ENCODE measurements at regions not wholly inside any gene's neighbourhood (a gene's known extent, or its start where the extent isn't known, plus 50 kb on each side); places are given as distances from the start of the nearest gene placed in this dataset.

GRCh38 chr18:39675906-39676305 is 2110.3 kb upstream of the CELF4 start:
- no peak for DNase-seq (ENCODE audit: low spot score)

DNA sequence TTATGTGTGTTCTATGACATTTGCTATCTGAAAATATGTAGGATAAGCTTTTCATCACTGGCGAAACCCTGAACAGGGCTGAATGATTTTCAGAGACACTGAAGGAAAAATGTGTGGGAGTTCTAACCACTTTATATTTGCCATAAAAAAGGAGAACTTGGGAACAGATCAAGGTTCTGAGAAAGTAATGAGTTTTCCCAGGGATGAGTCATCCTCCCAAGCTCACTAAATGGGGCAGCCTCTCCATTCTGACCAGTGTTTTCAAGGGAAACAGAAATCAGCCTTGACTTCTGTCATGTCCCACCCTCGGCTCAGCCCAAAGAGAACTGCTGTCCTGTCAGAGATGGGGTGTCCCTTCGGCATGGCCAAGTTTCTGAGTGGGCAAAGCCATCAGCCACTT is 2109.8 kb upstream of the CELF4 start:
- peak; percentile 11 for DNase-seq (ENCODE audit: low spot score)

GRCh38 chr18:39672171-39672570 is 2106.6 kb upstream of the CELF4 start:
- no peak for DNase-seq (ENCODE audit: low spot score)

DNA sequence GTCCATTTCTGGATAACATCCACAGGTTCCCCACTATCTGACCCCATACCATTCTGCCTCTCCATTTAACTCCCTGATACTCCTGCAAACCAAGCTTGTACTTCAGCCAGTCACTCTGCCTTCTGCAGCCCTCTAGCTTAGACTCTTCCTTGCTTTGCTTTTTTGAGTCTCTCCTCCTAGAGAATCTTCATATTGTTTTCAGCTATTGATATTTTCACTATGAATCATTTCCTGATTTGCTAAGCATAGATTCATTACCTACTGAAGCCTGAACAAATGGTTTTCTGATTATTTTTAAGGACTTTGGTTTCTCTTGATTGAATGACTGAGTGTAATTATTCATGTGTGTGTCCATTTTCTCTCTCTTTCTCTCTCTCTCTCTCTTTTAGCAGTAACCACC is 2102.3 kb upstream of the CELF4 start:
- DNase-seq (ENCODE audit: low spot score): no peak

DNA sequence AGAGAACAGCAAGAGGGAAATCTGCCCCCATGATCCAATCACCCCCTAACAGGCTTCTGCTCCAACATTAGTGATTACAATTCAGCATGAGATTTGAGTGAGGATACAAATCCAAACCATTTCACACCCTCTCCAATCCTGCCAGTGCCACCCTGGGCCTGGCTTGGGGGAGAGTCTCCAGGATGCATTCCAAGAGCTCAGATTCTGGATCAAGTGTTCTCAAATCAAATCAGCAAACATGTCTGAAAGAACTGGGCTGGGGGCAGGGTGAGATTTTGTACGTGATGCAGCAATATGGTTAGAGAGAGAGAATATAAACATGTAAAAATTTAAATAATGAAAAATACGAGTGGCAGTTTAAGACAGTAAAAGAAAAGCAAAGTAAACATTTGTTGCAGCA is 2100.9 kb upstream of the CELF4 start:
- DNase-seq (ENCODE audit: low spot score): no peak

DNA sequence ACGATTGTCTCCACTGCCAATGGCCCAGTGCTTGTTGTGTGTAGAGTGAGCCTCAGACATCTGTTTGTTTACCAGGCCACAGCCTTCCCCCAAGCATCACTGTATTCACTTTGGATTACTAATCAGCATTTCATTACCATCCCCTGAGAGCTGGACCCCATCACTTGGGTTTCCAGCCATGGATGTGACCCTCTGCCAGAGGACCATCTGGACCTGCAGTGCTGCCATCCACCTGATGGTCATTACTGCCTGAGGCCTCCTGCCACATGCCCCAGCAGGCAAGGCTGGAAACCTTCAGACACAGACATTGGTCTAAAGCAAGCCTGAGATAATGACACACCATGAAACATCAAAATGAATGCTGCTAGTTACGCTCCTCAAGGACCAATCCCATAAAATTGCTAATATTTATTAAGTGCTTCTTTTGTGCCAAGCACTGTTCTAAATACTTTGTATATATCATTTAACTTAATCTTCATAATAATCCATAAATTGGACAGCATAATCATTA is 2096.3 kb upstream of the CELF4 start:
- no peak for DNase-seq (ENCODE audit: low spot score)

GRCh38 chr18:39660141-39660540 is 2094.5 kb upstream of the CELF4 start:
- DNase-seq (ENCODE audit: low spot score): no peak

GRCh38 chr18:39655341-39655740 is 2089.7 kb upstream of the CELF4 start:
- no peak for DNase-seq (ENCODE audit: low spot score)

DNA sequence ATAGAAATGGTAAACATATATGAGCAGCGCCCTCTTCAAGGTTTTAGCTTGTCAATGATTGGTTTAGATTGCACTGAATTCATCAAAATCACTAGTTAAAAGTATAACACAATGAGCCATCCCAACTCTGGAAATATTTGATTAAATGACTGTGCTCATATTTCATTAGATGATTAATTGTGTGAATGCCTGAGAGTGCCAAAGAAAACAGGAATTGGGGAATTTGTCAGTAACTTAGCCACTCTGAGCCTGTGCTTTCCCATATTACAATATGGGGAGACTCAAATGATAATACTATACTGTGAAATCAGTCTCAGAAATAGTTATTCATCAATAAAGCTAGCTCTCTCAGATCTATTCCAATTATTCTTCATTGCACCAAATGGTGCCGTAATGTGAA is 2087.6 kb upstream of the CELF4 start:
- DNase-seq (ENCODE audit: low spot score): no peak

DNA sequence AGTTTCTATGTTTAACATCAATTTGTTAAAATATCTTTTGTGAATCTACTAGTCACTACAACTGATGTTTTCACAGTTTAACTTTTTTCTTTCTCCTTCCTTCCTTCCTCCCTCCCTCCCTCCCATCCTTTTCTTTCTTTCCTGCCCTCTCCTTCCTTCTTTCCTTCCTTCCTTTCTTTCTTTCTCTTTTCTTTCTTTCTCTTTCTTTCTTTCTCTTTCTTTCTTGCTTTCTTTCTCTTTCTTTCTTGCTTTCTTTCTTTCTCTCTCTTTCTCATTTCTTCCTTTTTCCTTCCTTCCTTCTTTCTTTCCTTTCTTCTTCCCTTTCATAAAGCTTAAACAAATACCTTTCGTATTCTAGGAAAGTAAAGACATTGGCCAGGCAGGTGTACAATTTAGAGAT is 2083.0 kb upstream of the CELF4 start:
- no peak for DNase-seq (ENCODE audit: low spot score)

GRCh38 chr18:39647627-39648534 is 2082.3 kb upstream of the CELF4 start:
- peak; percentile 66 for DNase-seq (ENCODE audit: low spot score)

DNA sequence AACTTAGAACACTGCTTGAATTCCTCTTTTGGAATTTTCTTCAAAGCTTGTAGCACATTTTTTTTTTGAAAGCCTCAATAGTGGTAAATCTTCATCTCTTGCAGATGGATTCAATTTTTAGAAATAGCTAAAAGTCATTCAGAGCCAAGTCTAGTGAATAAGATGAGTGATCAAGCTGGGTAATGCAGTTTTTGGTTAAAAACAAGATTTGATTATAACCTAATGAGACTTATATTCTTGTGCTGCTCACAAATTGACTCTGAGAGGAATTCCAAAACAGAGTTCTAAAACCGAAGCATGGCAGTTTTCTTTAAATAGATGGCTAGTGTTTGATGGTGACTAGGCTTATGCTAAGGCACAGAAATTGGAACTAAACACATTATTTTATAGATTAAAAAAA is 2072.6 kb upstream of the CELF4 start:
- no peak for DNase-seq (ENCODE audit: low spot score)

GRCh38 chr18:39636931-39637330 is 2071.3 kb upstream of the CELF4 start:
- DNase-seq (ENCODE audit: low spot score): no peak

- no peak for DNase-seq (ENCODE audit: low spot score)
These were observed 2070.4 kb upstream of the CELF4 start for GRCh38 chr18:39635966-39636365.

- no peak for DNase-seq (ENCODE audit: low spot score)
These were observed 2069.6 kb upstream of the CELF4 start for GRCh38 chr18:39635192-39635591.

- DNase-seq (ENCODE audit: low spot score): no peak
These were observed 2062.3 kb upstream of the CELF4 start for GRCh38 chr18:39627936-39628335.

DNA sequence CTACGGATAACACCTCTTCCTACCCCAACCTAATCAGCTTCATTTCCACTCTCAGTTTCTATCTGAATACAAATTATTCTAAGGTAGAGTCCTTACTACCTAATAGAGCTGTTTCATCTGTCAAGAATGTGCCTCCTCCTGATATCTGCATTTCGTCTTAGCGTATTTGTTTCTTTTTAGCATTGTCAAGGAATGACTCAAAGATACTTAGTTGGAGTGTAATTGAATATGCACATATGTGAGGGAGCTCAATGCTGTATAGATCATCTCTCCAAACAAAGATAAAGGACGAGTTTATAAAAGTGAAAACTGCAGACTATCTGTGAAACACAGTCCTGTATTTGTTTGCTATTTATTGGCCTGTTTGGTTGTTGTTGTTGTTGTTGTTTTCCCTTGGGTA is 2059.4 kb upstream of the CELF4 start:
- no peak for DNase-seq (ENCODE audit: low spot score)

DNA sequence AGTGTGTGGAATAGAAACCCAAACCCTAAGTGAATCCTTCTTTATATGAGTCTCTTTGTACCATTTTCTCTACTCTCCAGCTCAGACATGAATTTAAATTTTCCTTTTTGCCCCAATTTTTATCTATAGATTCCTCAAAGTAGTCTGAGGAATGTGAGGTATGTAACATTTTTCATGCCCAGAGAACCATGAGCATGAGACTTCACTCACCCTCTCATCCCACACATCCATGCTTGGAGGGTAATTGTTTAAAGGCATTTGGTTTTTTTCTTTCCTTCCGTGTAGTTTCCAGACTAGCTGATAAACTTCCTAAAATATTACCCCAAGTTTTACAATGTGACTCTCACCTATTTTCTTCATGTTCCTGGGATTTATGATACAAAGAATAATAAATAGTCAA is 2056.8 kb upstream of the CELF4 start:
- DNase-seq (ENCODE audit: low spot score): no peak

- DNase-seq (ENCODE audit: low spot score): peak; percentile 23
These were observed 2055.1 kb upstream of the CELF4 start for GRCh38 chr18:39620551-39621168.

DNA sequence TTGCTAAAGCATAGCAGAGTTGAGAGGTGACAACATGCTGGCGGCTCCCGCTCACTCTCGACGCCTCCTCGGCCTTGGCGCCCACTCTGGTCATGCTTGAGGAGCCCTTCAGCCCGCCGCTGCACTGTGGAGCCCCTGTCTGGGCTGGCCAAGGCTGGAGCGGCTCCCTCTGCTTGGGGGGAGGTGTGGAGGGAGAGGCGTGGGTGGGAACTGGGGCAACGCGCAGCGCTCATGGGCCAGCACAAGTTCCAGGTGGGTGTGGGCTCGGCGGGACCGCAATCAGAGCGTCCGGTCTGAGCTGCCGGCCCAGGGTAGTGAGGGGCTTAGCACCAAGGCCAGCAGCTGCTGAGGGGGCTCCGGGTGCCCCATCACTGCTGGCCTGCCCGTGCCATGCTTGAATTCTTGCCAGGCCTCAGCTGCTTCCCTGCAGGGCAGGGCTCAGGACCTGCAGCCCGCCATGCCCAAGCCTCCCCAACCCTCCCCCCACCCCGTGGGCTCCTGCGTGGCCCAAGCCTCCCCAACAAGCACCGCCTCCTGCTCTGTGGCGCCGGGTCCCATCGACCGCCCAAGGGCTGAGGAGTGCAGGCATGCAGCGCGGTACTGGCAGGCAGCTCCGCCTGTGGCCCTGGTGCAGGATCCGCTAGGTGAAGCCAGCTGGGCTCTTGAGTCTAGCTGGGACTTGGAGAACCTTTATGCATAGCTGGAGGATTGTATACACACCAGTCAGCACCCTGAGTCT is 2052.8 kb upstream of the CELF4 start:
- DNase-seq (ENCODE audit: low spot score): no peak

GRCh38 chr18:39611381-39612100 is 2045.9 kb upstream of the CELF4 start:
- DNase-seq (ENCODE audit: low spot score): no peak

DNA sequence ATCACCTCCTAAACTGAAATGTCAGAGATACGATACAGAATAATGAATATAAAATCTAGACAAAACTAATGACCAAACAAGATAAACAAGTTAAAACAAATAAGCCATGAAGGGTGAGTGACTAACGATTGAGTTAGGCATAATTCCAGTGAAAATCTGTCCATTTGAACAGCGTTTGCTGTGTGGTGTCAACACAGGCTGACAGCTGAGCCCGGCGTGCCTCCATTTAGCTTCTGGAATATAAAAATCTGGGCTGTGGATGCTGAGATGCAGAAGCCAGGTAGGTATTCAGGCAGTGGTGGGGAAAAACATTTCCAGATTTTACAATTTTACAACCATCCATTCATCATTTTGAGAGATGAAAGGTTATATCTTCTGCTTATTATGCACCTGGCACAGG is 2041.4 kb upstream of the CELF4 start:
- no peak for DNase-seq (ENCODE audit: low spot score)

All from H4 (cell line).